ENCODE measurements at regions not wholly inside any gene's neighbourhood (a gene's known extent, or its start where the extent isn't known, plus 50 kb on each side); places are given as distances from the start of the nearest gene placed in this dataset.
"Not testable (repeated sequence)": the region's sequence is repeated elsewhere in the genome, so short reads cannot be mapped to it uniquely, and the experiment has no call there.

DNA sequence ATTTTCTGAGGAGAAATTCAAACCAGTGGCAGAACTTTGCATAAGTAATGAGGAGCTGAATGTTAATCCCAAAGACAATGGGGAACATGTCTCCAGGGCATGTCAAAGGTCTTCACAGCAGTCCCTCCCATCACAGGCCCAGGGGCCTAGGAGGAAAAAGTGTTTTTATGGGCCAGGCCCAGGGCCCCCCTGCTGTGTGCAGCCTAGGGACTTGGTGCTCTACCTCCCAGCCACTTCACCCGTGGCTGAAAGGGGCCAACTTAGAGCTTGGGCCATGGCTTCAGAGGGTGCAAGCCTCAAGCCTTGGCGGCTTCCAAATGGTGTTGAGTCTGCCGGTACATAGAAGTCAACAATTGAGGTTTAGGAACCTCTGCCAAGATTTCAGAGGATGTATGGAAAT lies 854.0 kb downstream of the LRRIQ3 start:
- intact Hi-C loops (cut with micrococcal nuclease), result no loop called here
- CTCF ChIA-PET, result no interaction called here
- H3K9me3 Mint-ChIP-seq, result peaks cover 5% of the 10 kb centered on the region
- no peaks in the 10 kb centered on the region for H3K4me1 Mint-ChIP-seq (ENCODE audit: low read depth)
- DNase-seq, result no peak
- no peak overlapping the region for H3K27ac Mint-ChIP-seq
- H3K27me3 Mint-ChIP-seq (ENCODE audit: low read depth), result no peaks in the 10 kb centered on the region
- no peaks in the 10 kb centered on the region for H3K36me3 Mint-ChIP-seq (ENCODE audit: low read depth)
- H3K4me3 Mint-ChIP-seq, result no peak overlapping the region

DNA sequence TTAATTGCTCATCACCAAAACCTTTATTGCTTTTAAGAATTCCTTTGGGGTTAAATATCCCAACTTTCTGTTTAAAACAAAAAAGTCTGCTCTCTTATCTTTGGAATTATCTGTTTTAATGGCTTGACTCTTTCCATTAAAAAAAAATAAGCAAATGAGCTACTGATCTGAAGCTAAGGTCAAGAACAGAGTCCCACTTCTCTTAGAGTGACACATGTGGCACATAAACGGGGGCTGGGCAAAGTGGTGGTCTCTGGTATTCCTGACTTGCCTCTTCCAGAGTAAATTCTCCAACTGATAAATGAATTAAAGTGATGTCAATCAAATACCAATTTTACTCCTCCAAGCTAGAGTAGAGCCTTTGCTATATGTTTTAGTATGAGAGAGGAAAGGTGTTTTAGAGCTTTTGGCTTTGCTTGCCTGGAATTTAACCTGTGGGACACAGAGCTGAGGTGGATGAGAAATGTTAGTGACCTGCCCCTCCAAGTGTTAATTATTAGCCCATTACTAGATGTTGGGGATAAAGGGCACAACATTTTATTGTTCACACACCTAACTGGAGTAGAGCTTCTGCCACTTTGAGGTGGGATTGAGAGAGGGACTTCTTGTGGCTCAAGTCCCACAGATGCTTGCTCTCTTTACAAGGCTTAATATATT lies 864.0 kb downstream of the LRRIQ3 start:
- intact Hi-C loops (cut with micrococcal nuclease), result no loop called here
- H3K27me3 Mint-ChIP-seq (ENCODE audit: low read depth), result no peaks in the 10 kb centered on the region
- no peaks in the 10 kb centered on the region for H3K36me3 Mint-ChIP-seq (ENCODE audit: low read depth)
- DNase-seq, result no peak
- no peak overlapping the region for H3K4me3 Mint-ChIP-seq
- H3K4me1 Mint-ChIP-seq (ENCODE audit: low read depth), result no peaks in the 10 kb centered on the region
- no peak overlapping the region for H3K27ac Mint-ChIP-seq
- peaks cover 13% of the 10 kb centered on the region for H3K9me3 Mint-ChIP-seq
- CTCF ChIA-PET, result no interaction called here

DNA sequence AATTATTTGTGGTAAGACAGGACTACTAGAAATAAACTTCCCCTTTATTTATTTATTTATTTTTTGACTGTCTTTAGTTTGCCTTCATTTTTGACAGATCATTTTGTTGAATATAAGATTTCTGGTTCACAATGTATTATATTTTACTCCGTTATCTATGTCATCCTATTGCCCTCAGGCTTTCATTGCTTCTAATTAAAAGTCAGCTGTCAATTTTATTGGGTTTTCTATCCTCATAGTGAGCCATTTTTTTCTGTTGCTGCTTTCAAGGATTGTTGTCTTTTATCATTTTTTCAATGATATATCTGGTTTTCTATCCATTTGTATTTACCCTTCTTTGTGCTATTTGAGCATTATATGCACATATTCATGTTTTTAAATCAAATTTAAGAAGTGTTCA lies 866.2 kb downstream of the LRRIQ3 start:
- Mint-ChIP-seq H3K4me3 (no peak overlapping the region), H3K27ac (no peak overlapping the region), H3K27me3 (ENCODE audit: low read depth) (no peaks in the 10 kb centered on the region), H3K4me1 (ENCODE audit: low read depth) (no peaks in the 10 kb centered on the region), H3K9me3 (peaks cover 10% of the 10 kb centered on the region), H3K36me3 (ENCODE audit: low read depth) (no peaks in the 10 kb centered on the region)
- intact Hi-C loops (cut with micrococcal nuclease), result no loop called here
- DNase-seq, result no peak
- CTCF ChIA-PET, result no interaction called here

DNA sequence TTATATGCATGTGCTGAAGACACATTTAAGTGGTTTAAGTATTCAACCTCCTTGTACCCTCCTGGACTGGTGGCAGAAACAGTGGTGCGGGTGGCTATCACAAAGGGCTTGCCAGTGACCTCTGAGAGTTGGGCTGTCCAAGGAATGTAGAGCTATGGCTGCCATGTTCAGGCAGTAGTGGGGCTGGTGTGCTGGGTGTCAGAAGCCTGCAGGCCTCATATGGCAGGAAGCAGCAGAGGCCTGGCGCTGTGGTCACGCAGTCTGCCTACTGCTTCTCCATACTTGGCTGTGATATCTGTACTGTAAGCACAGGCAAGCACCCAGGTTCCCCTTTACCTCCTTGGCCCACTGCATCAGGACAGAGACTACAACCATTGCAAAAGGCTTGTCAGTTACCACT lies 870.0 kb downstream of the LRRIQ3 start:
- Mint-ChIP-seq H3K4me1 (ENCODE audit: low read depth) (no peaks in the 10 kb centered on the region), H3K9me3 (peaks cover 13% of the 10 kb centered on the region), H3K36me3 (ENCODE audit: low read depth) (no peaks in the 10 kb centered on the region), H3K4me3 (no peak overlapping the region), H3K27ac (no peak overlapping the region), H3K27me3 (ENCODE audit: low read depth) (no peaks in the 10 kb centered on the region)
- no peak for DNase-seq
- intact Hi-C loops (cut with micrococcal nuclease), result no loop called here
- CTCF ChIA-PET, result no interaction called here

DNA sequence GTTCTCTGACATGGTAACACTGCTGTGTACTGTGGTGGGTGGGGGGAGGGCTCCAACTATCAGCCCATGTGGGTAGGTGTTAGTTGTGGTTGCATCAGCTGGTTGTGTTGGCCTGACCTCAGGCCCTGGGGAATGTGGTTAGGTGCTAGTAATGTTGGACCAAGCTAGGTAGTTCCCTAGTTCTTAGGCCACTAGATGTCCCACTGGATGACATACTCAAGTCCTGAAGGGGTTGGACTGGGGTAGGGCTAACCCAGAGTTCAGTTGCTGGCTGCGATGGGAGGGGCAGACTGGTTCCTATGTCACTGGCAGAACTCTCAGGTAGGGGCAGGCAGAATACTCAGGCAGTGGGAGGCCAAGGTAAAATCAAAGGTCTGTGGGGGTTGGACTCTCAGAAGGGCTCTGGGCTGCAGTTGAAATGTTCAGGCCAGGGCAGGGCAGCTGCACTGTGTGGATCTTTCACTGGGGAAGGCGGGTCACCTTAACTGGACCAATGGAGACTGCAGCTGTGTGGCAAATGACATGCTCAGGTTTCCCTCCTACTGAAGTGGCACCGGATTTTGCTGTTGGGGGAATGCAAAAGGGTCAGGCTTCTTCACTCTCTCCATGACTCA lies 870.7 kb downstream of the LRRIQ3 start:
- CTCF ChIA-PET, result no interaction called here
- Mint-ChIP-seq H3K27me3 (ENCODE audit: low read depth) (no peaks in the 10 kb centered on the region), H3K4me1 (ENCODE audit: low read depth) (no peaks in the 10 kb centered on the region), H3K36me3 (ENCODE audit: low read depth) (no peaks in the 10 kb centered on the region), H3K27ac (no peak overlapping the region), H3K4me3 (no peak overlapping the region), H3K9me3 (peaks cover 10% of the 10 kb centered on the region)
- DNase-seq, result no peak
- intact Hi-C loops (cut with micrococcal nuclease), result no loop called here

DNA sequence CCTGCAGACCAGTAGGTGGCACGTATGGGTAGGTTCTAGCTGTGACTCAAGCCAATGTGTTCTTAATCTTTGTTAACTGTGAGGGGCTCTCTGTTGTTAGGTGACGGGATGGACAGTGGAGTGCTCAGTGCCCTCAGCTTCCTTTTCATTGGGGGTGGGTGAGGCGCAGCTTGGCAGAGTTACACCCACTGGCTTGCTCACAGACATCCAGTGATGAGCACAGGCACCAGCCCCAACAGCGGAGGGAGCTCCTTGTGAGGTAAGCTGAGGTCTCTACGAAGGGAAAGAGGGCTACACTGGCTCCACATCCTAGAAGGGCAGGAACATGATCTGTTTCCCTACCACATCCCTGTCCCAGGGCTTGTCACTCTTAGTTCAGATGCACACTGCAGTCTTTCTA lies 871.3 kb downstream of the LRRIQ3 start:
- H3K4me3 Mint-ChIP-seq, result no peak overlapping the region
- peaks cover 10% of the 10 kb centered on the region for H3K9me3 Mint-ChIP-seq
- no peaks in the 10 kb centered on the region for H3K36me3 Mint-ChIP-seq (ENCODE audit: low read depth)
- no peaks in the 10 kb centered on the region for H3K4me1 Mint-ChIP-seq (ENCODE audit: low read depth)
- CTCF ChIA-PET, result interaction anchor here (0.7 kb wide), 1 partner anchor 17 kb away, joined by 3 read pairs; no protein-coding TSS in a partner anchor
- no peaks in the 10 kb centered on the region for H3K27me3 Mint-ChIP-seq (ENCODE audit: low read depth)
- intact Hi-C loops (cut with micrococcal nuclease), result no loop called here
- no peak for DNase-seq
- no peak overlapping the region for H3K27ac Mint-ChIP-seq

DNA sequence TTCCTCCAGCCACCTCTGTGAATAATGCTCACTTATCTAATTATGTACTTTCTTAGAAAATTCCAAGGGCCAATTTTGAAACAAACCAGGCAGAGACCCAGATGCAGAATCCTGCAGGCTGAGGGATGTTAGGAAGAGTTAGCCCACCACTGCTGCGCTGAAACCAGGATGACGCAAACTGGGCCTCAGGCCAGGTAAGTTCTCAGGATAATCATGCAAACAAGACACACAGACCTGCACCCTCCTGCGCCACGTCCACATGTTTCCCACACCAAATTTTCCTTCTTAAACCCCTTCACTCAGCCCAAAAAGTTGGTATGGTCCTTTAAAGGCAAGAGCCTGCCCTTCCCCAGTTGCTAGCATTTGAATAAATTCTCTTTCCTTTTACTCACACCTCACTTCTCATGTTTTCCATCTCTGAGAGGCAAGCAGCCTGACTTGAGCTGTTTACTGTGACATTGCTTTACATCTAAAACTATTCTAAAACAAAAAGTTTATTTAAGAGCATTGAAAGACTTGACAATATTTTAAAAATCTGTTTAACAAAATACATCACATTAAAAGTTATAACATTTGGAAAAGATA lies 887.1 kb downstream of the LRRIQ3 start:
- no peak overlapping the region for H3K27ac Mint-ChIP-seq
- no peak overlapping the region for H3K4me3 Mint-ChIP-seq
- H3K36me3 Mint-ChIP-seq (ENCODE audit: low read depth), result no peaks in the 10 kb centered on the region
- intact Hi-C loops (cut with micrococcal nuclease), result no loop called here
- H3K9me3 Mint-ChIP-seq, result peaks cover 3% of the 10 kb centered on the region
- DNase-seq, result no peak
- H3K27me3 Mint-ChIP-seq (ENCODE audit: low read depth), result no peaks in the 10 kb centered on the region
- CTCF ChIA-PET, result no interaction called here
- no peaks in the 10 kb centered on the region for H3K4me1 Mint-ChIP-seq (ENCODE audit: low read depth)

DNA sequence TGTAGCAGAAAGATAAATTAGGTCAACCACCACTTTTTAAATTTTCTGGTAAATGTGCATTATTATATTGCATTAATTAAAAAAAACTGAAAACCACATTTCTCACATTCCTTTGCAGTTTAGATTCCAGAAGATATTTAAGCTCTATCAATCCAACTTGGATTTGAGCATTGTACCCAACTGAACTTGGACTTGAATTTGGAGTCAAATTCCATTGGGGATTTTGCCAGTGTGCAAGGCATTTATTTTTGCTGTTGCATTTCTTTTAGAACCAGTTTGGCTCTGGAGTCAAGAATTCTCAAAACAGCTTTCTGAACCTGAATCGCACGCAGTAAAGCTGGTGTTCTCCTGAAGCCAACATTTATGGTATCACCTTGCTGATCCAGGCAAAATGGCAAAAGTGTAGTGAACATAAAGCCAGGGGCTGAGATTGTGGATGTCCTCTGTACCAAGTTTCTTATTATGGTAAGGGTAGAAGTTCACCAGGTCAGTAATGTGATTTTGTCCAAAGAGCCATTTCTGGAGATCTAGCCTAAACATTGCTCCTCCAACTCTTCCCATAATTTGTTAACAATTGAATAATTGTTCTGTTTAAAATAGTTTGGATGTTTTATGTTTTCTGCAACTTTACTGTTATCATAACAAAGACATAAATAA lies 890.9 kb downstream of the LRRIQ3 start:
- Mint-ChIP-seq H3K4me3 (no peak overlapping the region), H3K9me3 (peaks cover 2% of the 10 kb centered on the region), H3K4me1 (ENCODE audit: low read depth) (no peaks in the 10 kb centered on the region), H3K27me3 (ENCODE audit: low read depth) (no peaks in the 10 kb centered on the region), H3K36me3 (ENCODE audit: low read depth) (no peaks in the 10 kb centered on the region), H3K27ac (no peak overlapping the region)
- CTCF ChIA-PET, result no interaction called here
- DNase-seq, result no peak
- intact Hi-C loops (cut with micrococcal nuclease), result no loop called here

DNA sequence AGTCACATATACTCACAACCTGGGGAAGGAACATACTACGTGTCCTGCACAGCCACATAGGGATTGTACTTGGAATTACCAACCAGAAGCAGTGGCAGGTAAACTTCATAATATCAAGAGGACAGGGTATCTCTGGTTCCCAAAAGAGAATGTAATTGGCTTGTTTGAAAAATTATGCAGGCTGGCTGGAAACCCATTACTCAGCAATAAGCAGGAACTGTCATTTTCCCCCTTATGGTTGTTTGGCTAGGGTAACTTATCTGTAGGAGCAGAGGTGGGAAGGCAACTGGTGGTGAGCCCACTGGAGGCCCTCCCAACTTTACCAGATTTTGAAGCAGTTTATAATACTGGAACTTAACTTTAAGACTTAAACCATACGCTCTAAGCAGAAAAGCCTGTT lies 924.1 kb downstream of the LRRIQ3 start:
- intact Hi-C loops (cut with micrococcal nuclease), result no loop called here
- Mint-ChIP-seq H3K4me3 (no peak overlapping the region), H3K27me3 (ENCODE audit: low read depth) (no peaks in the 10 kb centered on the region), H3K4me1 (ENCODE audit: low read depth) (no peaks in the 10 kb centered on the region), H3K27ac (no peak overlapping the region), H3K36me3 (ENCODE audit: low read depth) (no peaks in the 10 kb centered on the region), H3K9me3 (peaks cover 11% of the 10 kb centered on the region)
- no peak for DNase-seq
- CTCF ChIA-PET, result no interaction called here

DNA sequence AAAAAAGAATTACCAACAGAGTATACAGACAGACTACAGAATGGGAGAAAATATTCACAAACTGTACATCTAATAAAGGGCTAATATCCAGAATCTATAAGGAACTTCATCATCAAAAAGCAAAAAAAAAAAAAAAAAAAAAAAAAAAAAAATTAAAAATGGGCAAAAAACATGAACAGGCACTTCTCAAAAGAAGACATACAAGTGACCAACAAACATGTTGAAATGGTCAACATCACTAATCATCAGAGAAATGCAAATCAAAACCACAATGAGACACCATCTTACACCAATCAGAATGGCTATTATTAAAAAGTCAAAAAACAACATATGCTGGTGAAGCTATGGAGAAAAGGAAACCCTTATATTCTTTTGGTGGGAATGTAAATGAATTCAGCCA lies 952.8 kb downstream of the LRRIQ3 start:
- intact Hi-C loops (cut with micrococcal nuclease); H3K27ac Mint-ChIP-seq; H3K4me1 Mint-ChIP-seq (ENCODE audit: low read depth); CTCF ChIA-PET; H3K36me3 Mint-ChIP-seq (ENCODE audit: low read depth); H3K27me3 Mint-ChIP-seq (ENCODE audit: low read depth); H3K4me3 Mint-ChIP-seq; DNase-seq: not testable (repeated sequence)
- H3K9me3 Mint-ChIP-seq, result peaks cover 17% of the 10 kb centered on the region

DNA sequence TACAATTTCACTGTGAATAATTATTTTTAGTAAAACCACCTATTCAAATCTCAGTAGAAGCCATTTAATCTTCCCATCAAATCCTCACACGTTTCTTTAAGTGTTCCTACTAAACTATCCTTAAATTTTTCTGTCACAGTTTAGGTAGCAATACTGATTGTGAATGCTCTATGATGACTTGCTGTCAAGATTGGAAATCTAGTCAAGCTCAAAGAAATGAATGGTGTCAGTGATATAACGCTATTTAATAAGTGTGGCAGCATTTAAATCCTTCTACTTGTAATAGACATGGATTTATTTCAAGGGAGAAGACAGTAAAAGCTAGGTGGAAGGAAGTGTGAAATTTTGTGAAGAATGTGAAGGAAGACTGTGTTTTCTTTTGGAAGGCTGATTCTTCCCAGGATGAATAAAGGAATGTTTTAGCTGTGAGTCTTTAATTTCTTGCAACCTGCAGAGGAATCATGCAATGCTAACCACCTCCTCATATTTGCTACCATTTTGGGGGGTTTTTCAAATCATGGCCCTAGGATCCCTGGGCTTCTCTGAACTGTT lies 936.7 kb upstream of the NEGR1 start:
- Mint-ChIP-seq H3K27ac (no peak overlapping the region), H3K4me1 (ENCODE audit: low read depth) (no peaks in the 10 kb centered on the region), H3K9me3 (peaks cover 12% of the 10 kb centered on the region), H3K36me3 (ENCODE audit: low read depth) (no peaks in the 10 kb centered on the region), H3K4me3 (no peak overlapping the region), H3K27me3 (ENCODE audit: low read depth) (no peaks in the 10 kb centered on the region)
- CTCF ChIA-PET, result no interaction called here
- intact Hi-C loops (cut with micrococcal nuclease), result no loop called here
- DNase-seq, result no peak

DNA sequence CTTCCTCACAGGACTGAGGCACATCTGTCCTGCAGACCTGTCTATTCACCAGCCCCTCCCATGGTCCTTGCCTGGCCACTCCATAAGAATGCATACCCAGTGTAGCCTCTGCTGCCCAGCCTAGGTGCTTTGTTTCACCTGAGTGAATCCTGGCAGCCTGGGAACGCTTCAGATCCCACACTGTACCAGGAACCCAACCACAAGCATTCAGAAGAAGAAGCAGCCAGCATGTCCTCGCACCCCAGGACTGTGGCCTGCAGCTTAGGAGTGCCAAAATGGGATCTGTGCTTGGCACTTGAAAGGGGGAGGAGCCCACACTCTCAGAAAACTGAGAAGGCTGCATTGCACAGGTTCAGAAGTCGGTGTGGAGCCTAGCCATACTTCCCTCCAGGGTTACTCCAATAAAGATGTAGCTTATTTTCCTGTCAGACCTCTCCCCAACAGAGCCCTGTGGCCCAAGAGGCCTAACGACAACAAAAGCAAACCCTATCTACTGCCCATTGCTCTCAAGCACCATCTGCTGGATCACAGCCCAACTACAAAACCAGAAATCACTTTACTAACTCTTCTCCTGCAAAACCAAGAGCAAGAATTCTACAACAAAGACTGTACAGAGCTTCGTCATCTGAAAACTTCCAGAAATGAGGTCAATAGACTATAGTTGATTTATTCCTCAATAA lies 923.1 kb upstream of the NEGR1 start:
- Mint-ChIP-seq H3K27ac (no peak overlapping the region), H3K9me3 (peaks cover 1% of the 10 kb centered on the region), H3K4me1 (ENCODE audit: low read depth) (no peaks in the 10 kb centered on the region), H3K27me3 (ENCODE audit: low read depth) (no peaks in the 10 kb centered on the region), H3K36me3 (ENCODE audit: low read depth) (no peaks in the 10 kb centered on the region), H3K4me3 (no peak overlapping the region)
- CTCF ChIA-PET, result no interaction called here
- no peak for DNase-seq
- intact Hi-C loops (cut with micrococcal nuclease), result no loop called here

All from activated naive CD4-positive, alpha-beta T cell treated with anti-CD3 and anti-CD28 coated beads for 36 hours (primary cell).